ENCODE measurements at regions not wholly inside any gene's neighbourhood (a gene's known extent, or its start where the extent isn't known, plus 50 kb on each side); places are given as distances from the start of the nearest gene placed in this dataset.

GRCh38 chr5:67451640-67452279, 255.2 kb upstream of the CD180 start:
- H3K79me2 ChIP-seq (ENCODE audit: control insufficient read depth, insufficient read depth, low read length, poor library complexity) = no peaks in the 10 kb centered on the region
- H3K27me3 ChIP-seq (ENCODE audit: insufficient read depth, low read length) = no peaks in the 10 kb centered on the region
- H4K12ac ChIP-seq (ENCODE audit: low read depth, low read length) = no peak overlapping the region
- H4K91ac ChIP-seq (ENCODE audit: low read depth, low read length) = no peak overlapping the region
- H2AFZ ChIP-seq (ENCODE audit: insufficient read depth, low read length, poor library complexity) = no peak overlapping the region
- no peak overlapping the region for H2BK12ac ChIP-seq (ENCODE audit: low read length)
- no peak overlapping the region for H3K4me3 ChIP-seq (ENCODE audit: low read depth, low read length)
- no peak for DNase-seq
- no peaks in the 10 kb centered on the region for H3K9me3 ChIP-seq (ENCODE audit: insufficient read depth, low read depth, low read length)
- no peak overlapping the region for H3K14ac ChIP-seq (ENCODE audit: low read length)
- H3K4me1 ChIP-seq (ENCODE audit: control insufficient read depth in 1 of 2, insufficient read depth in 2 of 2, low read length in 2 of 2) = no peaks in the 10 kb centered on the region
- WGBS (ENCODE audit: extremely low coverage, insufficient coverage, insufficient read length) = 100% methylated on average over 1 of the region's 3 CpGs
- no peak overlapping the region for H2BK120ac ChIP-seq (ENCODE audit: insufficient read depth, low read length, poor library complexity)
- no peak overlapping the region for H3K27ac ChIP-seq (ENCODE audit: low read depth, low read length)
- no peak overlapping the region for H2BK5ac ChIP-seq (ENCODE audit: low read depth, low read length, poor library complexity)
- H3K36me3 ChIP-seq (ENCODE audit: control insufficient read depth in 1 of 2, insufficient read depth in 2 of 2, low read length in 2 of 2) = no peaks in the 10 kb centered on the region
- no peak overlapping the region for H3K18ac ChIP-seq (ENCODE audit: low read length)
- no peak overlapping the region for H3K9ac ChIP-seq (ENCODE audit: low read length)
- no peak overlapping the region for H3K4ac ChIP-seq (ENCODE audit: low read depth, low read length)
- H3K4me2 ChIP-seq (ENCODE audit: low read length) = no peak overlapping the region
- H3K23ac ChIP-seq (ENCODE audit: low read length) = no peak overlapping the region
- no peak overlapping the region for H4K8ac ChIP-seq (ENCODE audit: low read depth, low read length)
- H2AK5ac ChIP-seq (ENCODE audit: low read length) = no peak overlapping the region
- H3K79me1 ChIP-seq (ENCODE audit: low read length) = no peaks in the 10 kb centered on the region

- Histone ChIP-seq H2BK12ac (ENCODE audit: low read length) (no peak overlapping the region), H3K36me3 (ENCODE audit: control insufficient read depth in 1 of 2, insufficient read depth in 2 of 2, low read length in 2 of 2) (no peaks in the 10 kb centered on the region), H4K91ac (ENCODE audit: low read depth, low read length) (no peak overlapping the region), H2BK120ac (ENCODE audit: insufficient read depth, low read length, poor library complexity) (no peak overlapping the region), H3K9ac (ENCODE audit: low read length) (no peak overlapping the region), H3K23ac (ENCODE audit: low read length) (no peak overlapping the region), H3K18ac (ENCODE audit: low read length) (no peak overlapping the region), H3K79me2 (ENCODE audit: control insufficient read depth, insufficient read depth, low read length, poor library complexity) (no peaks in the 10 kb centered on the region), H3K14ac (ENCODE audit: low read length) (no peak overlapping the region), H4K8ac (ENCODE audit: low read depth, low read length) (no peak overlapping the region), H3K27ac (ENCODE audit: low read depth, low read length) (no peak overlapping the region), H3K4me1 (ENCODE audit: control insufficient read depth in 1 of 2, insufficient read depth in 2 of 2, low read length in 2 of 2) (no peaks in the 10 kb centered on the region), H3K4me2 (ENCODE audit: low read length) (no peak overlapping the region), H3K27me3 (ENCODE audit: insufficient read depth, low read length) (no peaks in the 10 kb centered on the region), H4K12ac (ENCODE audit: low read depth, low read length) (no peak overlapping the region), H3K4me3 (ENCODE audit: low read depth, low read length) (no peak overlapping the region), H3K9me3 (ENCODE audit: insufficient read depth, low read depth, low read length) (no peaks in the 10 kb centered on the region), H3K4ac (ENCODE audit: low read depth, low read length) (no peak overlapping the region), H2AK5ac (ENCODE audit: low read length) (no peak overlapping the region), H3K79me1 (ENCODE audit: low read length) (no peaks in the 10 kb centered on the region), H2BK5ac (ENCODE audit: low read depth, low read length, poor library complexity) (no peak overlapping the region), H2AFZ (ENCODE audit: insufficient read depth, low read length, poor library complexity) (no peak overlapping the region)
- DNase-seq = no peak
Observed at GRCh38 chr5:67447732-67448131, 251.1 kb upstream of the CD180 start.

- Histone ChIP-seq H2BK12ac (ENCODE audit: low read length) (no peak overlapping the region), H3K79me2 (ENCODE audit: control insufficient read depth, insufficient read depth, low read length, poor library complexity) (no peaks in the 10 kb centered on the region), H3K23ac (ENCODE audit: low read length) (no peak overlapping the region), H2BK5ac (ENCODE audit: low read depth, low read length, poor library complexity) (no peak overlapping the region), H3K14ac (ENCODE audit: low read length) (no peak overlapping the region), H4K8ac (ENCODE audit: low read depth, low read length) (no peak overlapping the region), H2BK120ac (ENCODE audit: insufficient read depth, low read length, poor library complexity) (no peak overlapping the region), H3K27ac (ENCODE audit: low read depth, low read length) (no peak overlapping the region), H3K18ac (ENCODE audit: low read length) (no peak overlapping the region), H3K27me3 (ENCODE audit: insufficient read depth, low read length) (no peaks in the 10 kb centered on the region), H3K4me3 (ENCODE audit: low read depth, low read length) (no peak overlapping the region), H3K4me2 (ENCODE audit: low read length) (no peak overlapping the region), H3K4ac (ENCODE audit: low read depth, low read length) (no peak overlapping the region), H4K12ac (ENCODE audit: low read depth, low read length) (no peak overlapping the region), H3K4me1 (ENCODE audit: control insufficient read depth in 1 of 2, insufficient read depth in 2 of 2, low read length in 2 of 2) (no peaks in the 10 kb centered on the region), H3K79me1 (ENCODE audit: low read length) (no peaks in the 10 kb centered on the region), H3K9me3 (ENCODE audit: insufficient read depth, low read depth, low read length) (no peaks in the 10 kb centered on the region), H3K36me3 (ENCODE audit: control insufficient read depth in 1 of 2, insufficient read depth in 2 of 2, low read length in 2 of 2) (no peaks in the 10 kb centered on the region), H4K91ac (ENCODE audit: low read depth, low read length) (no peak overlapping the region), H2AK5ac (ENCODE audit: low read length) (no peak overlapping the region), H2AFZ (ENCODE audit: insufficient read depth, low read length, poor library complexity) (no peak overlapping the region), H3K9ac (ENCODE audit: low read length) (no peak overlapping the region)
- WGBS (ENCODE audit: extremely low coverage, insufficient coverage, insufficient read length) = no CpG with 5 or more reads among the region's 6 CpGs
- DNase-seq = no peak
Observed at GRCh38 chr5:67437905-67438845, 241.6 kb upstream of the CD180 start.

GRCh38 chr5:67435032-67435431, 238.4 kb upstream of the CD180 start:
- H2BK12ac ChIP-seq (ENCODE audit: low read length) = no peak overlapping the region
- no peak overlapping the region for H2BK120ac ChIP-seq (ENCODE audit: insufficient read depth, low read length, poor library complexity)
- H3K27me3 ChIP-seq (ENCODE audit: insufficient read depth, low read length) = no peaks in the 10 kb centered on the region
- H2AK5ac ChIP-seq (ENCODE audit: low read length) = no peak overlapping the region
- H3K4me1 ChIP-seq (ENCODE audit: control insufficient read depth in 1 of 2, insufficient read depth in 2 of 2, low read length in 2 of 2) = no peaks in the 10 kb centered on the region
- H3K14ac ChIP-seq (ENCODE audit: low read length) = no peak overlapping the region
- no peak for DNase-seq
- no peak overlapping the region for H3K18ac ChIP-seq (ENCODE audit: low read length)
- no peaks in the 10 kb centered on the region for H3K9me3 ChIP-seq (ENCODE audit: insufficient read depth, low read depth, low read length)
- no peak overlapping the region for H3K27ac ChIP-seq (ENCODE audit: low read depth, low read length)
- no peak overlapping the region for H4K8ac ChIP-seq (ENCODE audit: low read depth, low read length)
- no peak overlapping the region for H3K4me3 ChIP-seq (ENCODE audit: low read depth, low read length)
- no peaks in the 10 kb centered on the region for H3K79me2 ChIP-seq (ENCODE audit: control insufficient read depth, insufficient read depth, low read length, poor library complexity)
- H3K4ac ChIP-seq (ENCODE audit: low read depth, low read length) = no peak overlapping the region
- no peak overlapping the region for H3K4me2 ChIP-seq (ENCODE audit: low read length)
- no peaks in the 10 kb centered on the region for H3K36me3 ChIP-seq (ENCODE audit: control insufficient read depth in 1 of 2, insufficient read depth in 2 of 2, low read length in 2 of 2)
- H2AFZ ChIP-seq (ENCODE audit: insufficient read depth, low read length, poor library complexity) = no peak overlapping the region
- no CpG with 5 or more reads among the region's 2 CpGs for WGBS (ENCODE audit: extremely low coverage, insufficient coverage, insufficient read length)
- no peak overlapping the region for H2BK5ac ChIP-seq (ENCODE audit: low read depth, low read length, poor library complexity)
- no peak overlapping the region for H3K23ac ChIP-seq (ENCODE audit: low read length)
- no peaks in the 10 kb centered on the region for H3K79me1 ChIP-seq (ENCODE audit: low read length)
- no peak overlapping the region for H4K12ac ChIP-seq (ENCODE audit: low read depth, low read length)
- H4K91ac ChIP-seq (ENCODE audit: low read depth, low read length) = no peak overlapping the region
- no peak overlapping the region for H3K9ac ChIP-seq (ENCODE audit: low read length)
